PC-9 (cell line): ENCODE measurements at regions not wholly inside any gene's neighbourhood (a gene's known extent, or its start where the extent isn't known, plus 50 kb on each side); places are given as distances from the start of the nearest gene placed in this dataset.

Source experiments
- BruUV-seq: library from RNA; stranded (reverse); fragments of 400-500 nt; replicated peaks from 2 replicates; lab custom pipeline; 2021; lab: Mats Ljungman, UMichigan
- CTCF ChIA-PET: fragments of 300-600 bp; sonication (Branson Sonifier 250); formaldehyde crosslinking; loops from one replicate; lab custom pipeline; 2022; ENCODE audit warnings: antibody characterized with exemption; lab: Charles Lee
- POLR2A ChIA-PET: fragments of 300-600 bp; sonication (Branson Sonifier 250); formaldehyde crosslinking; loops from one replicate; lab custom pipeline; 2022; ENCODE audit warnings: antibody characterized with exemption; ENCODE audit not compliant: unreplicated experiment; lab: Charles Lee
- DNase-seq, 2 experiments: peaks; one replicate each; pipeline versions ENCODE4 v3.0.0 to v3.0.0-alpha.2; 2015 to 2022; ENCODE audit warnings: mixed read lengths in 1 of 2
- H2AFZ ChIP-seq: fragments of 200-600 bp; sonication (generic); 2 replicates; pipeline ENCODE4 v1.8.1; 2017; ENCODE audit warnings: antibody characterized with exemption
- H3F3A ChIP-seq: fragments of 200-600 bp; sonication (generic); 2 replicates; pipeline ENCODE4 v1.8.1; 2017; ENCODE audit warnings: antibody characterized with exemption, mild to moderate bottlenecking, low read depth; ENCODE audit not compliant: insufficient read depth
- H3K27ac ChIP-seq: fragments of 200-600 bp; sonication (generic); 2 replicates; pipeline ENCODE4 v1.6.1; 2016; ENCODE audit warnings: mixed run types
- H3K27me3 ChIP-seq: fragments of 200-600 bp; sonication (generic); 2 replicates; pipeline ENCODE4 v1.6.1; 2016; ENCODE audit warnings: low read depth, mixed run types; ENCODE audit not compliant: insufficient read depth
- H3K36me3 ChIP-seq: fragments of 200-600 bp; sonication (generic); 2 replicates; pipeline ENCODE4 v1.6.1; 2016; ENCODE audit warnings: low read depth, mixed run types
- H3K4me1 ChIP-seq: fragments of 200-600 bp; sonication (generic); replicated peaks from 2 replicates; pipeline ENCODE4 v1.6.1; 2016; ENCODE audit warnings: mixed run types; ENCODE audit not compliant: insufficient read depth
- H3K4me2 ChIP-seq: fragments of 200-600 bp; sonication (generic); 2 replicates; pipeline ENCODE4 v1.6.1; 2017; ENCODE audit warnings: mixed run types
- H3K4me3 ChIP-seq: fragments of 200-600 bp; sonication (generic); 2 replicates; pipeline ENCODE4 v1.6.1; 2016; ENCODE audit warnings: mixed run types
- H3K79me2 ChIP-seq: fragments of 200-600 bp; sonication (generic); 2 replicates; pipeline ENCODE4 v1.6.1; 2017; ENCODE audit warnings: low read depth, mixed run types
- H3K9me2 ChIP-seq: fragments of 200-600 bp; sonication (generic); 2 replicates; pipeline ENCODE4 v1.8.1; 2017; ENCODE audit warnings: mild to moderate bottlenecking; ENCODE audit not compliant: insufficient read depth
- H3K9me3 ChIP-seq: fragments of 200-600 bp; sonication (generic); 2 replicates; pipeline ENCODE4 v1.8.1; 2016; ENCODE audit warnings: low read depth; ENCODE audit not compliant: insufficient read depth
- H4K20me1 ChIP-seq: fragments of 200-600 bp; sonication (generic); 2 replicates; pipeline ENCODE4 v1.8.1; 2017; ENCODE audit not compliant: insufficient read depth
- CTCF ChIP-seq: fragments of 200-600 bp; sonication (generic); conservative IDR thresholded peaks from 2 replicates; pipeline ENCODE4 v1.6.1; 2017; ENCODE audit warnings: mixed run types, antibody characterized with exemption, mild to moderate bottlenecking, moderate library complexity
- EZH2 ChIP-seq: fragments of 200-600 bp; sonication (generic); IDR thresholded peaks from 2 replicates; pipeline ENCODE4 v1.8.0; 2017; ENCODE audit warnings: antibody characterized with exemption, low read depth
- intact Hi-C: fragments of 100-400 bp; cut with micrococcal nuclease; formaldehyde crosslinking; loops from one replicate; pipeline ENCODE4 v1.10.0; 2022; ENCODE audit not compliant: unreplicated experiment

GRCh38 chr2:157206916-157207315 is 50.6 kb upstream of the GALNT5 start:
- H3K9me2 ChIP-seq, result no peaks in the 10 kb centered on the region

More at GRCh38 chr2:157206916-157207315, 50.6 kb upstream of the GALNT5 start:
- no peak overlapping the region for H2AFZ ChIP-seq
- POLR2A ChIA-PET, result no interaction called here
- no peaks in the 10 kb centered on the region for H3K79me2 ChIP-seq
- intact Hi-C loops, result no loop called here
- no peaks in the 10 kb centered on the region for H3F3A ChIP-seq
- no peaks in the 10 kb centered on the region for H3K36me3 ChIP-seq
- no peak overlapping the region for H3K27ac ChIP-seq
- H4K20me1 ChIP-seq, result no peaks in the 10 kb centered on the region
- TF ChIP-seq EZH2 (no peak), CTCF (no peak)
- BruUV-seq, result no TSS peak
- CTCF ChIA-PET, result no interaction called here
- H3K4me2 ChIP-seq, result no peak overlapping the region
- DNase-seq, result no peak
- no peaks in the 10 kb centered on the region for H3K4me1 ChIP-seq
- H3K9me3 ChIP-seq, result no peaks in the 10 kb centered on the region
- no peak overlapping the region for H3K4me3 ChIP-seq
- no peaks in the 10 kb centered on the region for H3K27me3 ChIP-seq
